Neural cell (in vitro differentiated cells): ENCODE measurements at regions not wholly inside any gene's neighbourhood (a gene's known extent, or its start where the extent isn't known, plus 50 kb on each side); places are given as distances from the start of the nearest gene placed in this dataset.

Experiments
- H2AFZ ChIP-seq: fragments of 200-600, 300-800 bp; sonication (generic), shearing (Covaris generic); 2 replicates; pipeline ENCODE4 v1.6.0; 2014; ENCODE audit warnings: low read depth, mild to moderate bottlenecking, antibody characterized with exemption, low read length, moderate library complexity
- H3F3A ChIP-seq: fragments of 200-600 bp; shearing (Covaris generic); 2 replicates; pipeline ENCODE4 v1.6.1; 2016; ENCODE audit warnings: mild to moderate bottlenecking, moderate library complexity, mixed read lengths, antibody characterized with exemption, low read length; ENCODE audit not compliant: insufficient read depth, poor library complexity, severe bottlenecking
- H3K27ac ChIP-seq: fragments of 200-600, 300-800 bp; sonication (generic), shearing (Covaris generic); 2 replicates; pipeline ENCODE4 v1.5.1; 2014; ENCODE audit warnings: mild to moderate bottlenecking, low read length, moderate library complexity
- H3K27me3 ChIP-seq: fragments of 300-800, 200-600 bp; sonication (generic), shearing (Covaris generic); 2 replicates; pipeline ENCODE4 v1.6.0; 2014; ENCODE audit warnings: mild to moderate bottlenecking, low read depth, low read length, moderate library complexity; ENCODE audit not compliant: insufficient read depth
- H3K36me3 ChIP-seq: fragments of 300-800, 200-600 bp; sonication (generic), shearing (Covaris generic); 2 replicates; pipeline ENCODE4 v1.5.1; 2014; ENCODE audit warnings: mild to moderate bottlenecking, antibody characterized with exemption, low read length, moderate library complexity; ENCODE audit not compliant: insufficient read depth
- H3K4me2 ChIP-seq: fragments of 300-800, 200-600 bp; sonication (generic), shearing (Covaris generic); 2 replicates; pipeline ENCODE4 v1.6.0; 2014; ENCODE audit warnings: mild to moderate bottlenecking, low read length
- H3K4me3 ChIP-seq: fragments of 300-800, 200-600 bp; sonication (generic), shearing (Covaris generic); 2 replicates; pipeline ENCODE4 v1.5.1; 2014; ENCODE audit warnings: mild to moderate bottlenecking, low read length, moderate library complexity
- H3K79me2 ChIP-seq: fragments of 200-600 bp; shearing (Covaris generic); replicated peaks from 2 replicates; pipeline ENCODE4 v1.6.0; 2014; ENCODE audit warnings: mild to moderate bottlenecking, low read length, moderate library complexity; ENCODE audit not compliant: insufficient read depth
- H3K9ac ChIP-seq: fragments of 300-800, 200-600 bp; sonication (generic), shearing (Covaris generic); 2 replicates; pipeline ENCODE4 v1.6.1; 2016; ENCODE audit warnings: mild to moderate bottlenecking, low read length, mixed read lengths
- H3K9me2 ChIP-seq: fragments of 200-600 bp; shearing (Covaris generic); 2 replicates; pipeline ENCODE4 v1.6.1; 2016; ENCODE audit warnings: mild to moderate bottlenecking, low read length, mixed read lengths; ENCODE audit not compliant: insufficient read depth
- H3K9me3 ChIP-seq: fragments of 200-600, 300-800 bp; sonication (generic), shearing (Covaris generic); 2 replicates; pipeline ENCODE4 v1.6.1; 2016; ENCODE audit warnings: mild to moderate bottlenecking, mixed run types, low read length, moderate library complexity, mixed read lengths
- H4K20me1 ChIP-seq: fragments of 200-600 bp; shearing (Covaris generic); 2 replicates; pipeline ENCODE4 v1.6.1; 2016; ENCODE audit warnings: mild to moderate bottlenecking, mixed run types; ENCODE audit not compliant: insufficient read depth
- EP300 ChIP-seq: fragments of 450-650 bp; conservative IDR thresholded peaks from 2 replicates; pipeline ENCODE4 v1.6.1; 2014; ENCODE audit warnings: antibody characterized with exemption, mild to moderate bottlenecking, moderate library complexity; ENCODE audit not compliant: poor library complexity, severe bottlenecking
- EZH2 ChIP-seq: fragments of 200-600, 300-800 bp; shearing (Covaris generic), sonication (generic); IDR thresholded peaks from 2 replicates; pipeline ENCODE4 v1.6.1; 2014; ENCODE audit warnings: antibody characterized with exemption, low read length, borderline replicate concordance, mild to moderate bottlenecking; ENCODE audit not compliant: insufficient read depth, poor library complexity, severe bottlenecking
- MXI1 ChIP-seq: fragments of 450-650 bp; conservative IDR thresholded peaks from 2 replicates; pipeline ENCODE4 v1.6.1; 2014; ENCODE audit warnings: antibody characterized with exemption, mild to moderate bottlenecking; ENCODE audit not compliant: poor library complexity, severe bottlenecking
- POLR2AphosphoS5 ChIP-seq: IDR thresholded peaks from 2 replicates; pipeline ENCODE4 v1.6.1; 2012
- RAD21 ChIP-seq: fragments of 450-650 bp; conservative IDR thresholded peaks from 2 replicates; pipeline ENCODE4 v1.6.1; 2014; ENCODE audit warnings: antibody characterized with exemption, mild to moderate bottlenecking, moderate library complexity
- REST ChIP-seq: IDR thresholded peaks from 2 replicates; pipeline ENCODE4 v1.6.1; 2012; ENCODE audit warnings: borderline replicate concordance
- SMC3 ChIP-seq: fragments of 450-650 bp; conservative IDR thresholded peaks from 2 replicates; pipeline ENCODE4 v1.6.1; 2014; ENCODE audit warnings: antibody characterized with exemption, mild to moderate bottlenecking, moderate library complexity; ENCODE audit not compliant: poor library complexity
- TAF1 ChIP-seq: IDR thresholded peaks from 2 replicates; pipeline ENCODE4 v1.6.1; 2012; ENCODE audit warnings: low read depth
- TF ChIP-seq, protein P1 (sequence below): fragments of 450-650 bp; IDR thresholded peaks from 2 replicates; pipeline ENCODE4 v1.5.1; 2014; ENCODE audit warnings: antibody characterized with exemption, mild to moderate bottlenecking, moderate library complexity; ENCODE audit not compliant: poor library complexity, severe bottlenecking

DNA sequence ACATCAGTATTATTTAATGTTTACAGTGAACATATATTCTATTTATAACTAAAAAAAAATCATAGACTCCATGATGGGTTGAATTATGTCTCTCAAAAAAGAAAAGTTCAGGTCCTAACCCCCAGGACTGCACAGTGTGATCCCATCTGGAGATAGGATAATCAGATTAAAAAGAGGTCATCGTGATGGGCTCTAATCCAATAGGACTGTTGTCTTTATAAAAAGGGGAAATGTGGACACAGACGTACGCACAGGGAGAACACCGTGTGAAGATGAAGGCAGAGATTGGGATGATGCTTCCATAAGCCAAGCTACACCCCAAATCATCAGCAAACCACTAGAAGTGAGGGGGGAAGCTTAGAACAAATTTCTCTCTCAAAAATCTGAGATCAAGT is 221.4 kb downstream of the SNX18 start:
- H3K9me2 ChIP-seq, result no peaks in the 10 kb centered on the region
- H3K36me3 ChIP-seq, result no peaks in the 10 kb centered on the region
- TF ChIP-seq POLR2AphosphoS5 (no peak), SMC3 (no peak), MXI1 (no peak), TAF1 (no peak), EZH2 (no peak), REST (no peak), EP300 (no peak)
- TF ChIP-seq, protein P1, sequence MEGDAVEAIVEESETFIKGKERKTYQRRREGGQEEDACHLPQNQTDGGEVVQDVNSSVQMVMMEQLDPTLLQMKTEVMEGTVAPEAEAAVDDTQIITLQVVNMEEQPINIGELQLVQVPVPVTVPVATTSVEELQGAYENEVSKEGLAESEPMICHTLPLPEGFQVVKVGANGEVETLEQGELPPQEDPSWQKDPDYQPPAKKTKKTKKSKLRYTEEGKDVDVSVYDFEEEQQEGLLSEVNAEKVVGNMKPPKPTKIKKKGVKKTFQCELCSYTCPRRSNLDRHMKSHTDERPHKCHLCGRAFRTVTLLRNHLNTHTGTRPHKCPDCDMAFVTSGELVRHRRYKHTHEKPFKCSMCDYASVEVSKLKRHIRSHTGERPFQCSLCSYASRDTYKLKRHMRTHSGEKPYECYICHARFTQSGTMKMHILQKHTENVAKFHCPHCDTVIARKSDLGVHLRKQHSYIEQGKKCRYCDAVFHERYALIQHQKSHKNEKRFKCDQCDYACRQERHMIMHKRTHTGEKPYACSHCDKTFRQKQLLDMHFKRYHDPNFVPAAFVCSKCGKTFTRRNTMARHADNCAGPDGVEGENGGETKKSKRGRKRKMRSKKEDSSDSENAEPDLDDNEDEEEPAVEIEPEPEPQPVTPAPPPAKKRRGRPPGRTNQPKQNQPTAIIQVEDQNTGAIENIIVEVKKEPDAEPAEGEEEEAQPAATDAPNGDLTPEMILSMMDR, result no peak
- no peak overlapping the region for H3K27ac ChIP-seq
- no peak overlapping the region for H3K4me3 ChIP-seq
- H3K4me2 ChIP-seq, result no peak overlapping the region
- no peaks in the 10 kb centered on the region for H4K20me1 ChIP-seq
- H3F3A ChIP-seq, result no peaks in the 10 kb centered on the region
- no peaks in the 10 kb centered on the region for H3K27me3 ChIP-seq
- H2AFZ ChIP-seq, result no peak overlapping the region
- no peaks in the 10 kb centered on the region for H3K9me3 ChIP-seq
- no peaks in the 10 kb centered on the region for H3K79me2 ChIP-seq
- H3K9ac ChIP-seq, result no peak overlapping the region

GRCh38 chr5:54738118-54738972 is 220.8 kb downstream of the SNX18 start:
- H3K79me2 ChIP-seq, result no peaks in the 10 kb centered on the region
- no peak overlapping the region for H3K9ac ChIP-seq
- no peak overlapping the region for H3K4me2 ChIP-seq
- no peaks in the 10 kb centered on the region for H3K36me3 ChIP-seq
- no peaks in the 10 kb centered on the region for H3K27me3 ChIP-seq
- no peak overlapping the region for H3K4me3 ChIP-seq
- H3F3A ChIP-seq, result no peaks in the 10 kb centered on the region
- H3K27ac ChIP-seq, result no peak overlapping the region
- no peak overlapping the region for H2AFZ ChIP-seq
- TF ChIP-seq TAF1 (no peak), REST (no peak), EZH2 (no peak), RAD21 (no peak), MXI1 (no peak), SMC3 (no peak), EP300 (no peak), POLR2AphosphoS5 (no peak)
- TF ChIP-seq, protein P1, result no peak
- no peaks in the 10 kb centered on the region for H3K9me3 ChIP-seq
- no peaks in the 10 kb centered on the region for H4K20me1 ChIP-seq
- H3K9me2 ChIP-seq, result no peaks in the 10 kb centered on the region
